ENCODE measurements at regions not wholly inside any gene's neighbourhood (a gene's known extent, or its start where the extent isn't known, plus 50 kb on each side); places are given as distances from the start of the nearest gene placed in this dataset.

DNA sequence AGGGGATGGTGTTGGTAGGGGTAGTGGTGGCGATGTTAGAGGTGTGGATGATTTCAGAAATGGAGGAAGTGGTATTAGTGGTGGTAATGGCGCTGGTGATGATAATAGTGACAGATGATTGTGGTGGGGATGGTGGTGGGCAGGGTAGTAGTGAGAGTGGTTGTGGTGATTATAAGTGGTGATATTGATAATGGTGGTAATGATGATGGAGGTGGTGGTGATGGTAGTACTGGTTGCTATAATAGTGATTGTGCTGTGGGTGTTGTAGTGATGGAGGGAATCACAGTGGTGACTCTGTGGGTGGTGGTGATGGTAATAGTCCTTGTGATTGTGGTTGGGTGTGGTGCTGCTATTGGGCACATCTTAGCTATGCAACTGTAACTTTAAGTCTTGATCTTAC lies 61.6 kb upstream of the TBX20 start:
- TF ChIP-seq, protein P1, sequence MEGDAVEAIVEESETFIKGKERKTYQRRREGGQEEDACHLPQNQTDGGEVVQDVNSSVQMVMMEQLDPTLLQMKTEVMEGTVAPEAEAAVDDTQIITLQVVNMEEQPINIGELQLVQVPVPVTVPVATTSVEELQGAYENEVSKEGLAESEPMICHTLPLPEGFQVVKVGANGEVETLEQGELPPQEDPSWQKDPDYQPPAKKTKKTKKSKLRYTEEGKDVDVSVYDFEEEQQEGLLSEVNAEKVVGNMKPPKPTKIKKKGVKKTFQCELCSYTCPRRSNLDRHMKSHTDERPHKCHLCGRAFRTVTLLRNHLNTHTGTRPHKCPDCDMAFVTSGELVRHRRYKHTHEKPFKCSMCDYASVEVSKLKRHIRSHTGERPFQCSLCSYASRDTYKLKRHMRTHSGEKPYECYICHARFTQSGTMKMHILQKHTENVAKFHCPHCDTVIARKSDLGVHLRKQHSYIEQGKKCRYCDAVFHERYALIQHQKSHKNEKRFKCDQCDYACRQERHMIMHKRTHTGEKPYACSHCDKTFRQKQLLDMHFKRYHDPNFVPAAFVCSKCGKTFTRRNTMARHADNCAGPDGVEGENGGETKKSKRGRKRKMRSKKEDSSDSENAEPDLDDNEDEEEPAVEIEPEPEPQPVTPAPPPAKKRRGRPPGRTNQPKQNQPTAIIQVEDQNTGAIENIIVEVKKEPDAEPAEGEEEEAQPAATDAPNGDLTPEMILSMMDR (IDR thresholded peaks at IDR 0.05): no peak
- TF ChIP-seq EZH2 (IDR thresholded peaks at IDR 0.05): no peak

Measured in neural progenitor cell (in vitro differentiated cells).